ENCODE measurements at regions not wholly inside any gene's neighbourhood (a gene's known extent, or its start where the extent isn't known, plus 50 kb on each side); places are given as distances from the start of the nearest gene placed in this dataset.

- DNase-seq, result no peak
- Histone ChIP-seq H3K36me3 (no peaks in the 10 kb centered on the region), H3K4me1 (no peaks in the 10 kb centered on the region), H3K9me3 (no peaks in the 10 kb centered on the region), H3K27me3 (no peaks in the 10 kb centered on the region), H3K4me3 (no peak overlapping the region), H3K27ac (no peak overlapping the region), H3K9ac (ENCODE audit: low read depth in 2 of 2, low read length in 2 of 2) (no peak overlapping the region)
- intact Hi-C loops (cut with DNase I), result no loop called here
- no peak for TF ChIP-seq CTCF (IDR thresholded peaks at IDR 0.05)
Measured at GRCh38 chrX:46185923-46186810, 359.1 kb downstream of the ZNF674 start.

DNA sequence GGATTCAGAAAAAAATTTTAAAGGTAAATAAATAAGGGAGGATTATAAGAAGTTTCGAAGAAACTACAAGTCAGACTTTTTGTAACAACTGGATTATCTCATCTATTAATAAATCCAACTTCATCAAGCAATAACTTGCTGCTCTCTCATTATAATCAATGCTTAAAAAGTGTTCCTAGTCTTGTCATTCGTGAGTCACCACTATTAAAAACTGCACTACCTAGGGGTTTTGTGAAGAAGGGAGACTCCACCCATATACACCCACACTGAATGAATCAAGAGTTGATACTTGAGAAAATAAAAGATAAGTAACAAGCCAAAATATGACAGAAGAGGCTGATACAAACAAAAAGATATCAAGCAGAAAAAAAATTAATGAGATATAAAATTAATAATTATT is 360.5 kb downstream of the ZNF674 start:
- Histone ChIP-seq H3K27ac (no peak overlapping the region), H3K4me3 (no peak overlapping the region), H3K36me3 (no peaks in the 10 kb centered on the region), H3K4me1 (no peaks in the 10 kb centered on the region), H3K9ac (ENCODE audit: low read depth in 2 of 2, low read length in 2 of 2) (no peak overlapping the region), H3K27me3 (no peaks in the 10 kb centered on the region), H3K9me3 (no peaks in the 10 kb centered on the region)
- TF ChIP-seq CTCF (IDR thresholded peaks at IDR 0.05), result no peak
- DNase-seq, result no peak
- intact Hi-C loops (cut with DNase I), result no loop called here

GRCh38 chrX:46180258-46180687 is 364.9 kb downstream of the ZNF674 start:
- Histone ChIP-seq H3K36me3 (no peaks in the 10 kb centered on the region), H3K27ac (no peak overlapping the region), H3K9me3 (no peaks in the 10 kb centered on the region), H3K4me1 (no peaks in the 10 kb centered on the region), H3K9ac (ENCODE audit: low read depth in 2 of 2, low read length in 2 of 2) (no peak overlapping the region), H3K4me3 (no peak overlapping the region), H3K27me3 (no peaks in the 10 kb centered on the region)
- TF ChIP-seq CTCF (IDR thresholded peaks at IDR 0.05), result no peak
- intact Hi-C loops (cut with DNase I), result no loop called here
- DNase-seq, result no peak

DNA sequence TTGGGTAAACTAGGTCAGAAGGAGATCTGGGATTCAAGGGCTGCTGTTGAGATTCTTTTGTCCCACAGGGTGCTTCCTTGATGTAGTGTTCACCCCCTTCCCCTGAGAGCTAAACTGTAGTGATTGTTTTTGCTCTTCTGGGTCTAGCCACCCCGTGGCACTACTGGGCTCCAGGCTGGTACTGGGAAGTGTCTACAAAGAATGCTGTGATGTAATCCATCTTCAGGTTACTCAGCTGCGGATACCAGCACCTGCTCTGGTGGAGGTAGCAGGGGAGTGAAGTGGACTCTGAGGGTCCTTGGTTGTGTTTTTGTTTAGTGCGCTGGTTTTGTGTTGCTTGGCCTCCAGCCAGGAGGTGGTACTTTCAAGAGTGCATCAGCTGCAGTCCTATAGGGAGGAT is 365.5 kb downstream of the ZNF674 start:
- no peak overlapping the region for H3K27ac ChIP-seq
- no peaks in the 10 kb centered on the region for H3K27me3 ChIP-seq
- no peaks in the 10 kb centered on the region for H3K4me1 ChIP-seq
- intact Hi-C loops (cut with DNase I), result no loop called here
- no peak overlapping the region for H3K4me3 ChIP-seq
- H3K9ac ChIP-seq (ENCODE audit: low read depth in 2 of 2, low read length in 2 of 2), result no peak overlapping the region
- DNase-seq, result no peak
- no peaks in the 10 kb centered on the region for H3K36me3 ChIP-seq
- TF ChIP-seq CTCF (IDR thresholded peaks at IDR 0.05), result no peak
- H3K9me3 ChIP-seq, result no peaks in the 10 kb centered on the region

GRCh38 chrX:46178763-46179162 is 366.5 kb downstream of the ZNF674 start:
- Histone ChIP-seq H3K9ac (ENCODE audit: low read depth in 2 of 2, low read length in 2 of 2) (no peak overlapping the region), H3K4me1 (no peaks in the 10 kb centered on the region), H3K27ac (no peak overlapping the region), H3K27me3 (no peaks in the 10 kb centered on the region), H3K4me3 (no peak overlapping the region), H3K36me3 (no peaks in the 10 kb centered on the region), H3K9me3 (no peaks in the 10 kb centered on the region)
- TF ChIP-seq CTCF (IDR thresholded peaks at IDR 0.05), result no peak
- intact Hi-C loops (cut with DNase I), result no loop called here
- DNase-seq, result no peak

All from colonic mucosa (tissue), 4 donors.